GM18867 (cell line): ENCODE measurements at regions not wholly inside any gene's neighbourhood (a gene's known extent, or its start where the extent isn't known, plus 50 kb on each side); places are given as distances from the start of the nearest gene placed in this dataset.
"Not testable (repeated sequence)": the region's sequence is repeated elsewhere in the genome, so short reads cannot be mapped to it uniquely, and the experiment has no call there.

ENCODE experiments used
- ATAC-seq: cut with Tn5 transposase; IDR thresholded peaks from one replicate; pipeline ENCODE4 v1.9.1; 2021; ENCODE audit warnings: mild to moderate bottlenecking, moderate library complexity; ENCODE audit not compliant: unreplicated experiment

DNA sequence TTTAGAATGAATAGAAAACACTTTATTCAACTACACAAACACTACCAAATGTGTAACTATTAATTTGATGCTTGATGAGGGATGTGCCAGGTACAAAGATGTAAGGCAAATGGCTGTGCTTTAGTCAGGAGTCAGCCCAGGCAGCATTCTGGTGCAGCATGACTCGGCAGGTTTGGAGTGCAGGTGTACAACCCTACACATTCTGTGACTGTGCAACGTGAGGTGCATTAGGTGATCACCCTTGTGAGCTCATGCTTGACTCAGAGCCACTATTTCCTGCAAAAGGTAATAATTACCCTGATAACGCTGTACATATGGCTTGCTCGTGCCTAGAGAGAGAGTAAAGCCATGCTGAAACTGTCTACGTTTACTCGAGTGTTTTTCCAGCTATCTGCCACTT, 288.7 kb upstream of the DSEL start:
- ATAC-seq: no peak

GRCh38 chr18:67794521-67794920, 278.0 kb upstream of the DSEL start:
- no peak for ATAC-seq

DNA sequence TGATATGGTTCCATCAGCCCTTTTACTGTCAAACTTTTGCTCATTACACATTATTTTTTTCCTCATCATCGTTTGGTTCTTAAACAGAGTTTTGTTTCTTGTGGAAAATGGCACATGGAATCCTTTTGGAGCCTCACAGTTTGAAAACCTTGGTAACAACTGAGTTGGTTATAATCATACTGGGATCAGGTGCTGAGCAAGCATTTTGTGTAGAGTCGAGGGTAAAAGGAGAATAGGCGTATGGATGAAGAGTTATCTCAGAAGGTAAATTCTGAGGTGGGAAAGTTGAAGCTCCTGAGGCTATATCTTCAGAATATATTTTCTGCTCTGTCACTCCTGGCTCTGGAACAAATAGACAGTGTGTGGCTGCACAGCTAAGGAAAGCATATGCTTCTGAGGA, 274.0 kb upstream of the DSEL start:
- ATAC-seq: no peak

DNA sequence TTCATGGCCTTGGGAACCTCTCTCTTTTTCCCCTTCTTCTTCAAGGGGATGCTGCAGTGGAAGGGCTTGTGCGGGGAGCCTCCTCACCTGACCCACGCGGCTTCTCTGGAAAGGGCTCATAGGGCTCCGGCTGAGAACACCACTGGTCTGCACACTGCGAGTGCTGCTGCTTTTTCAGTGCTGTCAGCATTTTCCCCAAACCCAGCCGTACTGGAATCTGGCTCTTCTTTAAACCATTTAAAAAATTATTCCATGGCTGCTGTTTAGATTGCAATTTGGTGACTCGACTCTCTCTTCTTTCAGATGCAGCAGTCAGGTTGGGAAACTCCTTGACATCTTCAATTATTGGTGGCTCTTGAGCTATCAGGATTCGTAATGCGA, 272.6 kb upstream of the DSEL start:
- ATAC-seq: no peak

- no peak for ATAC-seq
Observed at GRCh38 chr18:67788310-67789164, 272.0 kb upstream of the DSEL start.

- no peak for ATAC-seq
Observed at GRCh38 chr18:67783196-67783946, 266.9 kb upstream of the DSEL start.

DNA sequence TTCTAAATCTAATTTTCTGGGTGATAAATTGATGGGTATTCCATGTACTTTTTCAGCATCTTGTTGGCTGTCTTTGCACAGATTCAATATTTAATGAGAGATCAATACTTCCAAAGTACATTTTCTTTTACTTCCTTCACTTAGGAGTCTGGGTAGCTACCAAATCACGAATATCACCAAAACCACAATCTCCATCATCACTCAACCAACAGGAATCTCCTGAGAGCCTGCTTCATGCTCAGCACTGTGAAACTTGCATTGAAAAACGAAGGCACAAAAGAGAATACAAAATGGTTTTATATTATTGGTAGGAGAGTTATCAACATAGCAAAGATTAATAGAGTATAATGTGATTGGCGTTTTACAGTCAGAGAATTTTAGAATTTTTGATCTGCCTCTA, 261.5 kb upstream of the DSEL start:
- no peak for ATAC-seq

DNA sequence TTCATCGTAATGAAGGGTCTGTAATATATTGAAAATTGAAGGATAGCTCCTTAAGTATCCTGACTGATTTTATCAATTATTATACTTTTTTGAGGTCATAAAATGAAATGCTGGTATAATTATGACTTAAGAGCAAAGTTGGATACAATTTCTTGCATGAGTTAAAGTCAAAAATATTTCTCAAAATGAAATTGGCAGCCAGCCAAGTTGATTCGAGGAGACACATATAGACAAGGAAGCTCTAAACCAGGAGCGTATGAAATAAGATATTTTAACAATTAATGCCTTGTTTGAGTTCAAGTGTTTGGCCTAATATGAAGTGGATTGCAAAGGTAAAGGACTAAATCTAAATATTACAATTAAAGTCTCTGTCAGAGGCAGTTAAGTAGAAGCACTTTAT, 260.4 kb upstream of the DSEL start:
- ATAC-seq: no peak

DNA sequence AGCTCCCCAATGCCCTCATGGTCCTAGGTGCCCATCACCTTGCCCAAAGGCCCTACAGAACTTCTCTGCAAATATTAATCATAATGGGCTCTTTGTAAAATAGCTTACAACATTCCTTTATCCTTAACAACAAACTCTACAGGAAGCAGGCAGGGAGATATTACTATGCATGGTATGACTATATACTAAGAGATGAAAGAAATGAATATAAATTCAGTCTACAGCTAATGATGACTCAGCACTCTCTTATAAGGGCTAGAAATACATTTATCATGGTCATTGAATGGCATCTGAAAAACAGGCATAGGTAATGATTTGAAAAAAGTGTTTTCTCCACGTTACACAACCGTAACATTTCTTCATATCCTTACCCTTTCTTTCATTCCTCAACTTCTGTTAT, 254.8 kb upstream of the DSEL start:
- no peak for ATAC-seq

- ATAC-seq: no peak
Observed at GRCh38 chr18:67770520-67770919, 254.0 kb upstream of the DSEL start.

DNA sequence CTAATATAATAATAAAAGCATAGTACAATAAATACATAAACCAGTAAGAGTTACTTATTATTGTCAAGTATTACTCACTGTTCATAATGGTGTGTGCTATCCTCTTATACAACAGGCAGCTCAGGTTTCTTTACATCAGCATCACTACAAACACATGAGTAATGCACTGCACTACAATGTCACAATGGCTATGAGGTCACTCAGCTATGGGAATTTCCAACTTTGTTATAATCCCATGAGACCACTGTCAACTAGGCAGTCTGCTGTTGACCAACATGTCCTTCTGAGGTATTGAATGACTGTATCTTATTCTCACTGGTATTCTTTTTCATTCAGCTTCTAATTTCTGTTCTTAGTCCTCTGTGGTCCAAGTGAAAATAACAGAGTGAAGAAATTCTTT, 250.4 kb upstream of the DSEL start:
- no peak for ATAC-seq

- ATAC-seq: not testable (repeated sequence)
Observed at GRCh38 chr18:67752211-67752610, 235.7 kb upstream of the DSEL start.

DNA sequence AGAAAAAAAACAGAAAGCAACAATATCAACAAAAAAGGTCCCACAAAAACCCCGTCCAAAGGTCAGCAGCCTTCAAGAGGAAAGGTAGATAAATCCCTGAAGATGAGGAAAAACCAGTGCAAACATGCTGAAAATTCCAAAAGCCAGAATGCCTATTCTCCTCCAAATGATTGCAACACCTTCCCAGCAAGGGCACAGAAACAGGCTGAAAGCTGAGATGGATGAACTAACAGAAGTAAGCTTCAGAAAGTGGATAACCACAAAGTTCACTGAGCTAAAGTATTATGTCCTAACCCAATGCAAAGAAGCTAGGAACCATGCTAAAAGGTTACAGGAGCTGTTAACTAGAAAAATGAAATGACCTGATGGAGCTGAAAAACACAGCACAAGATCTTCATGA, 226.4 kb upstream of the DSEL start:
- no peak for ATAC-seq

- no peak for ATAC-seq
Observed at GRCh38 chr18:67742525-67742924, 226.0 kb upstream of the DSEL start.

DNA sequence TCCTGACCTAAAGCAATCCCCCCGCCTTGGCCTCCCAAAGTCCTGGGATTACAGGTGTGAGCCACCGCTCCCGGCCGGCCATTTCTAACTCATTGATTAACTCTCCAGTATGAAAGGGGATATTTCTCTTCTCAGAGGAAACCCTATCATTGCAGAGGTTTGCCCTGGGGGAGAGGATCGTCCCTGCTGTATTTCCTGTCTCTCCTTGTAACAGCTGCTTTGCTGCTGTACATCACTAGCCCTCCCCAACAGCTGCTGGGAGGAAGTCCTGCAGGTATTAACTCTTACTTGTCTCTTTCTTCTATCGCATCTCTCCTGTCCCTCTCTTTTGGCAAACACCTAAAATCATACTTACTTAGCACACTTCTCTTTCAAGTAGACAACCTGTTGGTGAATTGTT, 219.0 kb upstream of the DSEL start:
- ATAC-seq: no peak

GRCh38 chr18:67733088-67733487, 216.6 kb upstream of the DSEL start:
- no peak for ATAC-seq

DNA sequence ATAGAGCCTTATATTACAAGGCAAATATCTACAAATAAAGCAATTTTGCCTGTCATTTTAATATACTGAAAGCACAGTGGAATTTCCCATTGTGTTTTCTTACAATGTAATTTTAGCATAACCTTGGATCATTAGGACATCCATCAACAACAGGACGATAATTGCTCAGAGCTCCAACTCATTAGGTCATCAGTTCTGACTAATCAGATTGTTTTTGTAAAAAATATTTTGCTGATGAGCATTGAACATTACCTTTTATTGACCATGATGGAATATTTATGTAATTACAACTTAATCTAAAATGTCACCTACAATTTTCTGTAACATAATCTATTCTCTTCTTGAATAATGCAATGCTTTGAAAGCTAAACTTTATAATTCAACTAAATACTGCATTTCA, 215.3 kb upstream of the DSEL start:
- ATAC-seq: no peak

DNA sequence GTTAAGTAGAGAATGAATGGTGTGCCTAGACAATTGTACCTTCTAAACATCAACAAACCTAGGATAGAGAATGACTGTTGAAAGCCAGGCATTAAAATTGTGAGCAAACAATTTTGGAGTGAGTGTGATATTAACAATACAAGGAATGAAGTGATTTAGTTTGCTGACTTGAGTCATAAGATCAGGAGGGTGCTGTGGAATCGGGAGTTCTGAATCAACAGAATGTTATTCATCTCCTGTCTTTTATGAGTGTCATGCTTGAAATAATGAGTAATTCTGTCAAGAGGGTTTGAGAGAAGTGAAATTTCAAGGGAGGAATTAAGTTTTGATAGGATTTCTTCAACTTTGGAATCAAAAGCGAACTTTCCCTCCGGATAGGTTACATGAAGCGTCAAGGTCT, 214.4 kb upstream of the DSEL start:
- no peak for ATAC-seq

GRCh38 chr18:67728364-67728763, 211.8 kb upstream of the DSEL start:
- no peak for ATAC-seq

DNA sequence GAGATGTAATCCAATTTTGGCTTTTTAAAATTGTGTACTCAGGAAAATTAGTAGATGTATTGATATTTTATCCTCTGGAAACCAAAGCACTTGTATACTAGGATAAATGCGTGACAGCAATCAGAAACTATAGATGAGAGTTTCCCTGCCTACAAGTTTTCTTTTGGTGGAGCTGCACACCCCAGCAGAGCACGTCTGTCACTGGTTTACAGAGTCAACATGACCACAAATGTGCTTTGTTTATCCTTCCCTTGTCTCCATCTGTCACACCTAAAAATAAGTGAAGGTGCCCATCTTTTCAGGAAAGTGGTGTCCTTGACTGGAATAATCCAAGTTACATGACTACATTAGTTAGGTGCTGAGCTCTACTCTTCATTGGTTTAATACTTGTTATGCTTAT, 210.4 kb upstream of the DSEL start:
- ATAC-seq: no peak

DNA sequence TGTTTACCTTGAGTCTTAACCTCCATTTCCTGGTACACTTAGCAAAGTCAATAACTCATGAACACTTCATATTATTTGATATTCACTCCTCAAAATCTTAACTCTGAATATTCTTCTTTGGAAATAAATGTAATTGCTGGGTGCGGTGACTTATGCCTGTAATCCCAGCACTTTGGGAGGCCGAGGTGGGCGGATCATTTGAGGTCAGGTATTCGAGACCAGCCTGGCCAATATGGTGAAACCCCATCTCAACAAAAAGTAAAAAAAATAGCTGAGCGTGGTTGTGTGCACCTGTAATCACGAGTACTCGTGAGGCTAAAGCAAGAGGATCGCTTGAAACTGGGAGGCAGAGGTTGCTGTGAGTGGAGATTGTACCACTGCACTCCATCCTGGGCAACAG, 201.3 kb upstream of the DSEL start:
- ATAC-seq: no peak

DNA sequence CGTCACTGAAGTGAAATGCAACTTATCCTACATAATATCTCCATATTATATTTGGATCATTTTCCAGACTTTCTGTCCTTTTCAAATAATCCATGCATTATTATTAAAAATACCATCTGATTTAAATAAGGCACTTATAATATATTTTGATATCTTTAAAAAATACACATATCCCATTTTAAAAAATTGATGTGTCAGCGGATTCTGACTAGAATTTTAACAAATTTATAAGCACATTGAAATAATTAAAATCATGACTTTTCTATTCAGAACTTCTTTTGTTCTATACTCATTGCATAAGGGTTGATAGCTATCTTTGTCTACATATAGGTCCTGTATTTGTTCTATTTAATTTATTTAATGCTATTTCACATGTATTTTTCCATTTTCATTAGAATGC, 199.0 kb upstream of the DSEL start:
- ATAC-seq: no peak
